ENCODE measurements at regions not wholly inside any gene's neighbourhood (a gene's known extent, or its start where the extent isn't known, plus 50 kb on each side); places are given as distances from the start of the nearest gene placed in this dataset.

GRCh38 chr9:8156346-8156745 lies 356.8 kb upstream of the DMAC1 start:
- no peak for TF ChIP-seq EZH2phosphoT487 (conservative IDR thresholded peaks at IDR 0.05; ENCODE audit: low read length)
- no peak for TF ChIP-seq CTCF (IDR thresholded peaks at IDR 0.05; ENCODE audit: insufficient read depth, low read length, poor library complexity, severe bottlenecking)
